GM18873 (cell line): ENCODE measurements at regions not wholly inside any gene's neighbourhood (a gene's known extent, or its start where the extent isn't known, plus 50 kb on each side); places are given as distances from the start of the nearest gene placed in this dataset.

Experiments used
- ATAC-seq: cut with Tn5 transposase; IDR thresholded peaks from one replicate; pipeline ENCODE4 v1.9.1; 2021; ENCODE audit warnings: mild to moderate bottlenecking, moderate library complexity, moderate number of reproducible peaks; ENCODE audit not compliant: unreplicated experiment, low FRiP score

DNA sequence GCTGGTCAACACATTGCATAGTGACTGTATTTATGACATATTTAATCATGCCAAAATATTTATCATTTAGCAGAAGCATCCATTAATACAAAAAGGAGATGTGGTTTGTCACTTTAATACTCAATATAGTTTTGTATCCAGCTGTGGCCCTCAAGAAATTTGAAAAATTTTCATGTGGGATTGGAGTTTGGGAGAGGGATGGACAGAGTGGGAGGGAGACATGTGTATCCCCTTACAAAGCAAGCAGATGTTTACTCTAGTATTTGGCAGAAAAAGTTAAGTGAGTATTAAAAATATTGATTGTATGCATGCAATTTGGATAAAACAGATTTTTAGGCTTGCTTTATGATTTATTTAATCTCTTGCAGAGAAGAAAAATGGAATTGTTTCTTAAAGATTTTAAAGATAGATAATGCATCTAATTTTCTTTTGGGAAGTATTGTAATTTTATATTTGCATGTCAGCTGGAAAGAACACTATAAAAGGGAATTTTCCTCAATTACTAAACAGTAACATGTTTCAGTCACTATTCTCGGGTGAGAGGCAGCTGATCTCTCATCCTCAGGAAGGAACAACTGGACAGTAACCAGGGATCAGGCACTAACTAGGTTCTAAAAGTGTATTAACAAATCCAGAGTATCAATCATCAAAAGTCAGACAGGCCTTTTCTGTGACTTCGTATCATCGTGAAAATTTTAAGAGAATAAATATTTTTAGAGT is 1184.7 kb upstream of the NXPH2 start:
- ATAC-seq = no peak

DNA sequence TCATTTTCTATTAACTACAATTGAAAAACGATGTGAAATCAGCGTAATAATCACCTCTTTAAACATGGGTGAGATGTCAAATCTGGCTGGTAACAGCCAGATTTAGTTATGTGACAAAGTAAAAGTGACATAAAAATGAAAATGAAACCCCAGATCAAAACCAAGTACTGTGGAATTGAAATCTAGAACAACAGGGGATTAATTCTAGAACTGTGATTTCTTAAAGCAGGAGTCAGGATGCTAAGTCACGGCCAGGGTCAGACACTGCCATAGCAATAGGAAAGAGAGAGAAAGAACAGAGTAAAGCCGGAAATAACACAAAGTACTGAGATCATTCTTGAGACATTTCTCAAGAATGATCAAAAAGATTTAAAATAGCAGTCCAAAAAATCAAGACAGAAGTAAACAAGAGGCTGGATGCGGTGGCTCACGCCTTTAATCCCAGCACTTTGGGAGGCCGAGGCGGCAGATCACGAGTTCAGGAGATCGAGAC is 1183.7 kb upstream of the NXPH2 start:
- ATAC-seq = no peak

GRCh38 chr2:139949242-139949972 is 1169.2 kb upstream of the NXPH2 start:
- no peak for ATAC-seq

DNA sequence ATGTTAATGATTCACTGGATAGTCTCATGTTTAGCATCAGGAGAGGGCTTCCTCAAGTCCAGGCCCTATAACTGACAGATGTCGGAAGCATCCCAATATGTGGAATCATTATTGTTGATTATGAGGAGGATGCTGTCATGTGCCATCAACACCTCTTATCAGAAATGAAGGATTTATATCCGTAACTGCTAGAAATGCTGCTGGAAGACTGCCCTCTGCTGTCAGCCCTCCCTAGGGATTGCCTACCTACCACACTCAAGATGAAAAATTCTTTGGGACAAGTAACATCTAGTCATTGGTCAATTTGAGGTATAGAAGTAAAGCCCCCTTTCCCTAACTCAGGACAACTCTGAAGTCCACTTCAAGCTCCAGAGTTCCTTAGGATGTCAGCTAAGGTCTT is 1166.5 kb upstream of the NXPH2 start:
- ATAC-seq = no peak

DNA sequence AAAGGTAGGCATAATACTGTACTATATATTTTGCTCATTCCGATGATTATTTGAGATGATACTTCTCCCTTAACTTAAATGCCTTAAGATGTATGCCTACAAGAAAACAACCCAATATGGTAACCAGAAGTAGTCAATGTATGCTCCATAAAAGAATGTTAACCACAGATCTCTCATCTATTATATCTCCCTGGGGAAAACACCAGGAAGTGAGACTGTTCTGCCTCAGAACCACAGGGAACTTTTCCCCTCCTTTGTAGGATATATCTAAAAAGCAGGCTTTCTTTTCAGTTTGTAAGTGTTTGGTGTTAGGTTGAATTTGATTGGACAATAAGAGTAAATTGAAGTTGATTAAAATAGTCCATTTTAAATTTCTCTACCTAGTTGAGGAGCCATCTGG is 1160.5 kb upstream of the NXPH2 start:
- no peak for ATAC-seq

GRCh38 chr2:139925903-139926302 is 1145.7 kb upstream of the NXPH2 start:
- no peak for ATAC-seq

DNA sequence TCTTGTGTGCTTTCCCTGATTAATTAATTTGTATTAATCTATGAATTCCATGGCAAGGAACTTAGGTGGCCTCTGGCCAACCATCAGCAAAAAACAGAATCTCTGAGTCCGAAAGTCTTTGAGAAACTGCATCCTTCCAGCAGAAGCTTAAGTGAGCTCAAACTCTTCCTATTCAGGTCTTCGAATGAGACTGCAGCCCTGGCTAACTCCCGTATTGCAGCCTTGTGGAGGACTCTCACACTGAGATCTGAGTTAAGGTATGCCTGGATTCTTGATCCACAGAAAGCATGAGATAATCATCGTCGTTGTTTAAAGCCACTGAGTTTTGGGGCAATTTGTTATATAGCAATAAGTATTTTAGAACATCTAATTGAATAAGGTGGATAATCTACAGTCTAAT is 1143.9 kb upstream of the NXPH2 start:
- no peak for ATAC-seq

- ATAC-seq = no peak
Measured at GRCh38 chr2:139918982-139919381, 1138.8 kb upstream of the NXPH2 start.

DNA sequence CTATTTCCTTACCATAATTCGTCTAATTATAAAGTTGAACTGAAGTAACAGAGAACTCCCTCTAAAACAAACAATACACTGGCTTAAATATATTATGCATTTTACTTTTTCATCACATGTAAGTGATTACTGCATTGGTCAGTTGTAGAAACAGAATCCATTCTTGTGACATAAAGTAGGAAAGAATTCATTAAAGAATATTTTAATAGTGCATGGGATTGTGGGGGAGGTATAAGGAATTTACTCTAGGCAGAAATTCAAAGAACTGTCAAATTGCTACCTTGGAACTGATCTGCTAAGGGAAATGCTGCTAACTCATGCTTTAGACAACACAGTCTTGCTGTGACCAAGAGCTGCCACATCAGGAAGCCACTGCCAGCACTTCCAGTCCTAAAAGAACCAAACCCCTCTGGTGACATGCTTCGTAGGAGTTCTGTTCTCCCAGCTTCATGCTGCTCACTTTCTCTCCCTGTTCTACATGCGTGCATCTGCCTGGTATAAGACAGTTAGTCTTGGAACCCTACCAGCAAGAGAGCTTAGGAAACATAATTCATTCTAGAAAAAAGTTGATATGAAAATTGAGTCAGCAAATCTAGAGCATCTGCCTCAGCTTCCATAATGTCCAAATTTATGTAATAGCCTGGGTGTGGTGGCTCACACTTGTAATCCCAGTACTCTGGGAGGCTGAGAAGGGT is 1137.6 kb upstream of the NXPH2 start:
- ATAC-seq = no peak

DNA sequence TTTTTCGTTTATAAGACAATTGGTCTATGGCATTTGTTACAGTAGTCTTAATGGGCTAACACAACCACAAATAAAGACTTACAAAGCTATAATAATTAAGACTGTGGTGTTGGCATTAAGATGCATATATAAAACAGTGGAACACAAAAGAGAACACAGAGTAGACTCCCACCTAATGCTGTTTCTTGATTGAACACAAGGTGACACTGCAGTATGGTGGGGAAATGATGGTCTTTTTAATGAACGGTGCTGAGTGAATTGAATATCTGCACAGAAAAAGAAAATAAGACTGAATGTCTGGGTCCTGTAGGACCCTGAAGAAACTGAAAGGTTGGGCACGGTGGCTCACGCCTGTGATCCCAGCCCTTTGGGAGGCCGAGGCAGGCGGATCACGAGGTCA is 1136.6 kb upstream of the NXPH2 start:
- ATAC-seq = no peak

DNA sequence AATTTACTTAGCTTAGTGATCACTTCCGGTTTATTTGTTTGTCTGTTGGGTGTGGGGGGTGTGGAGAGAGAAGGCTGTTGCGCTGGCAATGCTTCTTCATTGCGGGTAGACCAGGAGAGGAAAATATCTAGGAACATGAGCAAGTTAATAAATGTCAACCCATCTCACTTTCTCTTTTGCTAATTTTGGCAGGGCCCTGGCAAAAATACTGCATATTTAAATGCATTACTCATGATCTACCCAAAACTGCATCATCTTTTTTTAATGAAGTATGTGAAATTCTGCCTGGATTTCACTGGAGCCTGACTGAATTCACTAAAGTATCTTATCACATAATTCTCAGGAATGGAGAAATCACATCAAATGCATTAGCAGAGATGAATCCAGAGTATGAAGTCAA is 1131.0 kb upstream of the NXPH2 start:
- no peak for ATAC-seq

DNA sequence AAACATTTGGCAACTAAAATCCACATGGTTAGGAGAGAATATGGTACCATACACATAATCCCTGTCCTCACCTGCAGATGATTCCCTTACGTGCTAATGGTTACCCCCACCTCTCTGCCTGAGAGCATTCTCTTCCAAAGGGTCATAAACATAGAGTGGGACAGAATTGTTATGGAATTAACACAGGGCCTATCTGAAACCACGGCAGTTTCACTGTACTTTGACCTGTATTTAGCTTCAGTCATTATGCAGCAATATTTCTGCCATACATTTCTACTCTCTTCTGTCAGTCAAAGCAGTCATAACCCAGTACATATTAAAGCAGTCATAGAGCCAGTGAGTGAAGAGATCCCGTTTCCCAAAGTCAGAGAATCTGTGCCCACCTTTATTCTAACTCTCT is 1128.9 kb upstream of the NXPH2 start:
- no peak for ATAC-seq

- ATAC-seq = no peak
Measured at GRCh38 chr2:139905624-139906023, 1125.4 kb upstream of the NXPH2 start.

DNA sequence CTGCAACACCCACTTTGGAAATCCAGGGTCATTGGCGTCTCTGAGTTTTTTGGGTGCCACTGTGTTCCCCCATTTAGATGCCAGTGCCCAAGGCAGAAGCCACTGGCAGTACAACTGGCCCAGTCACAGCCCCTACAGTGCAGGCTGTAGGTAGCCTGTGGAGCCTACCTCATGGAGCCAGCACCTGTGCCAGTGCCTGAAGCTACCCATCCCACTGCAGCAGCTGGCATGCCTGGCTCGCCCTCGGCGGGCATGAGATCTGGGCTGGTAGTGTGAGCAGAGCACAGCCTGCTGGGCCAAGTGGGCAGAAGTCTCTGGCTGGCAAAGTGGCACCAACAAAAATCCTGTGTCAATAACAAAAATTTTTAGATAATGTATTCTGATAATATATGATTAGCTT is 1111.4 kb upstream of the NXPH2 start:
- no peak for ATAC-seq

DNA sequence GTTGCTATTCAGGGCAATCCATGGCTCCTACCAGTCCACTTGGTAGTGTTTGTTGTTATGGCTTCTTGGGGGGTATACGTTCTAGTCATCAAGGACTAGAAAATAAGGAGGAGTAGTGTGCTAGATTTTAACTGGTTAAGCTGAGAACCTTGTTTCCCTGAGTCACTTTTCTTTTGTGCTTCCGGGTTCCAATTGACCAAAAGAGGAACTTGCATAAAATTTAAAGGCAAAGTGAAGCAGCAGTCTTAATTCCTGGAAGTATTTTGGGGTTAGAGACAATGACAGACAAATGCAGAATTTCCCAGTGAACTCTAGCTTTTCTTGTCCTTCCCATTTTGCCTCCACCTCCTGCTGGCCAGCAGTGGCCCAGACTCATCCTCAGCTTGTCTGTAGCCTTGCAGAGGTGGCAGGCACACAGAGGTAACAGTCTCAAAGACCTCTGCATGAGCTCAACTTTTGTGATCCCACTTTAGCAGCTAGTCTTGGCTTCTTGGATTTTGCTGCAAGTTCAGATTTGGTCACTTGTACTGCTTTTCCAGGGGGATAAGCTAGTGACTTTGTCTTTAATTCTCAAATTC is 1105.8 kb upstream of the NXPH2 start:
- ATAC-seq = no peak

DNA sequence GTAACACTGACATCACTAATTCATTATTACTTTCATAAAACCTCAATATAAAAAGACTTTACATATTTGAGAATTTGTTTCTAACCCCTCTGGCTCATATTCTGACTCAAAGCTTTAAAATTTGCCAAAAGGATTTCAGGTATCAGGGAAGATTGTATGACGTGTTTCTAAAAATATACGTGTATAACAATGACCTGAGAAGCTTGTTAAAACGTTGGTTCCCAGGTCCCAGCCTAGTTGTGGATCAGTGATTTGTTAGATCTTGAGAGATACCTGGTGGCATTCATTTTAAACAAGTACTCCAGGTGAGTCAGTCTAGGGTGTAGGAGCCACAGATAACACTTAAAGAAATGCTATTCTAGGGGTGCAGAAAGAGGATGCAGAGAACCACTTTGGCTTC is 1096.8 kb upstream of the NXPH2 start:
- no peak for ATAC-seq

DNA sequence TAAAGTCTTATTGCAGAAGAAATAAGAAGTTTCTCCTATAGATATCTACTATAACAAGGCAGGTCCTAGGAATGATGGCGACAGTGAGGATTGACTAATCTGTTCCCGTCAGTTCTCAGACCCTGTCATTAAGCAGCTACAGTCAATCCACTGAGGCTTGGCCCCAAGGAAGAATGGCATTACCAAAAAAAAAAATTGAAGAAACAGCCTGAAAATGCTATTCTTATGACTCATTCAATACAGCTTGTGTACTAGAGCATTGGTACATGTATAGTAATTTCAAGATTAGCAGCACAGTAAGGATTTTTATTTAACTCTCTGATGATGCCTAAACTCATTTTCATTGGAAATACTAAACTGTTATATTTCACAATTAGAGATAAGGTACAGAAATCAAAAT is 1096.1 kb upstream of the NXPH2 start:
- ATAC-seq = no peak

DNA sequence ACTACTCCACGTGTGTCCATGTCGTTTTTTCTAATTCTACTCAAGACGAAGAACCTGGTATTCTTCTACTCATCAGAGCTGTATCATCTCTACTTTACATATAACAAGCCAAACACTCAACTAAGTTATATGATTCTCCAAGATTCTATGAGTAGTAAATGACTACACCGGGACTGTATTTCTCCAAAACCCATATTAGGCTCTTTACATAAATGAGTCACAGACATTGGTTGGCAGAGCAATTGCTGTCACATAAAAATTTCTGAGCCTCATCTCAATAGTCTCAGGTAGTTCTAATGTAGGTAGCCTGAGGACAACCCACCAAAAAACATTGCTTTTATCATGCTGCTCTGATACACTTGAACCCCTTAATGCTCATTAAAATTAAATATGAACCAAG is 1092.3 kb upstream of the NXPH2 start:
- no peak for ATAC-seq

- no peak for ATAC-seq
Measured at GRCh38 chr2:139872032-139872431, 1091.8 kb upstream of the NXPH2 start.

DNA sequence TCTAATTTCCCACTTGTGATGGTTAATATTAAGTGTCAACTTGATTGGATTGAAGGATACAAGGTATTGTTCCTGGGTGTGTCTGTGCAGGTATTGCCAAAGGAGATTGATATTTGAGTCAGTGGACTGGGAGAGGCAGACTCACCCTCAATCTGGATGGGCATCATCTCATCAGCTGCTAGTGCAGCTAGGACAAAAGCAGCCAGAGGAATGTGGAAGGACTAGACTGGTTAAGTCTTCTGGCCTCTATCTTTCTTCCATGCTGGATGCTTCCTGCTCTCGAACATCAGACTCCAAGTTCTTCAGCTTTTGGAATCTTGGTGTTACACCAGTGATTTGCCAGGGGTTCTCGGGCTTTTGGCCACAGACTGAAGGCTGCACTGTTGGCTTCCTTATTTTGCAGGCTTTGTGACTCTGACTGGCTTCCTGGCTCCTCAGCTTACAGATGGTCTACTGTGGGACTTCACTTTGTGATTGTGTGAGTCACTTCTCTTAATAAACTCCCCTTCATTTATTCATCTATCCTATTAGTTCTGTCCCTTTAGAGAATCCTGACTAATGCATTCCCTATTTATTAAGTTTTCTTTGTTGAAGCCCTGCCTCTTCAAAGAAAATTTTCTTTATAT is 1087.5 kb upstream of the NXPH2 start:
- no peak for ATAC-seq

DNA sequence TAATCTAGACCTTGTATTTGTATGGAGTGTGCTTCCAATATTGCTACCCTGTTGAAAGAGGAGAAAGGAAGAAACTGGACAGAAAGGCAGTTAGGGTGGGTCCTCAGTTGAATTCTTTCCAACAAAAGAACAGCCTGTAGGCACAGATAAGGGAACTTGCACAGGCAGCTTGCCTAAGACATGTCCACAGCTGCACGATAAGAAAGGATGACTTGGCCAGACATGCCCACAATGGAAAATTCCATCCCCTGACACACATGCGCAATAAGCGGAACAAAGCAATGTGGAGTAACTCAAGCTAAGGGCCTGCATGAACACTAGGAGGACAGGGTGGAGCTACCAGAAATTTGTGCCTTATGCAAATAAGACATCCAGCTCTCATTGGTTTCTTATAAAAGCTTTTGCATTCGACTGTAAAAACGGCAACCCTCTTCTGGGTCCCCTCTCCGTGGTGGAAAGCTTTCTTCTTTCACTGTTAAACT is 1084.7 kb upstream of the NXPH2 start:
- no peak for ATAC-seq
